Endothelial cell of umbilical vein (primary cell): ENCODE measurements at regions not wholly inside any gene's neighbourhood (a gene's known extent, or its start where the extent isn't known, plus 50 kb on each side); places are given as distances from the start of the nearest gene placed in this dataset.

Experiments
- BruUV-seq: library from RNA; stranded (reverse); fragments of 400-500 nt; replicated peaks from 2 replicates; lab custom pipeline; 2021; lab: Mats Ljungman, UMichigan
- CTCF ChIA-PET: fragments of 300-600, 350-600 bp; sonication (Branson Sonifier 250); formaldehyde crosslinking; loops from one replicate; lab custom pipeline; 2021; ENCODE audit warnings: antibody characterized with exemption, inconsistent platforms; lab: Charles Lee
- POLR2A ChIA-PET: fragments of 300-600, 350-600 bp; sonication (Branson Sonifier 250); formaldehyde crosslinking; loops from one replicate; lab custom pipeline; 2021; ENCODE audit warnings: antibody characterized with exemption, inconsistent platforms; lab: Charles Lee
- DNase-seq: peaks from one replicate; pipeline ENCODE4 v3.0.0-alpha.2; 2011; ENCODE audit warnings: low read depth, low spot score
- FAIRE-seq: peaks from 2 replicates; lab custom pipeline; 2011; peaks lifted over from hg19 to GRCh38; lab: Jason Lieb, UNC
- H2AFZ ChIP-seq: 2 replicates; pipeline ENCODE4 v1.6.0; 2012; ENCODE audit warnings: low read depth, low read length, control low read depth, inconsistent platforms
- H3K27ac ChIP-seq: 2 replicates; pipeline ENCODE4 v1.5.1; 2011; ENCODE audit warnings: low read depth, mild to moderate bottlenecking, control low read depth, low read length, moderate library complexity; ENCODE audit not compliant: insufficient read depth
- H3K27me3 ChIP-seq, 2 experiments: 2 replicates each; pipeline versions ENCODE4 v1.6.0 to v1.6.1; 2011; ENCODE audit warnings: low read length in 2 of 2, mixed read lengths in 1 of 2; ENCODE audit not compliant: control insufficient read depth in 2 of 2, insufficient read depth in 2 of 2
- H3K36me3 ChIP-seq, 2 experiments: 2 replicates in 1 of 2; 3 replicates in 1 of 2; pipeline ENCODE4 v1.5.1; 2011; ENCODE audit warnings: low read length in 2 of 2, mild to moderate bottlenecking in 1 of 2, moderate library complexity in 1 of 2; ENCODE audit not compliant: control insufficient read depth in 2 of 2, insufficient read depth in 2 of 2; ENCODE audit errors: extremely low read depth in 1 of 2
- H3K4me1 ChIP-seq: 3 replicates; pipeline ENCODE4 v1.5.1; 2011; ENCODE audit warnings: mild to moderate bottlenecking, low read length; ENCODE audit not compliant: control insufficient read depth, insufficient read depth; ENCODE audit errors: extremely low read depth
- H3K4me2 ChIP-seq: 2 replicates; pipeline ENCODE4 v1.6.1; 2011; ENCODE audit warnings: low read length, control low read depth, mixed read lengths; ENCODE audit not compliant: insufficient read depth
- H3K4me3 ChIP-seq, 3 experiments: fragments of 200-600 bp in 1 of 3; sonication (generic), shearing (Covaris generic) in 1 of 3; replicated peaks in 1 of 3; 2 replicates each; pipeline ENCODE4 v1.5.1; 2011 to 2016; ENCODE audit warnings: control low read depth in 3 of 3, low read length in 3 of 3, mild to moderate bottlenecking in 2 of 3, inconsistent platforms in 1 of 3, low read depth in 1 of 3, moderate library complexity in 1 of 3; ENCODE audit not compliant: insufficient read depth in 1 of 3
- H3K79me2 ChIP-seq: 2 replicates; pipeline ENCODE4 v1.6.0; 2012; ENCODE audit warnings: low read length, inconsistent platforms; ENCODE audit not compliant: control insufficient read depth, insufficient read depth
- H3K9ac ChIP-seq: replicated peaks from 2 replicates; pipeline ENCODE3; 2011; ENCODE audit warnings: low read length, control low read depth; ENCODE audit not compliant: insufficient read depth; ENCODE audit errors: extremely low read depth
- H3K9me1 ChIP-seq: replicated peaks from 3 replicates; pipeline ENCODE4 v1.6.0; 2011; ENCODE audit warnings: mild to moderate bottlenecking, low read length; ENCODE audit not compliant: control insufficient read depth, insufficient read depth; ENCODE audit errors: extremely low read depth
- H3K9me3 ChIP-seq: replicated peaks from 2 replicates; pipeline ENCODE4 v1.5.1; 2012; ENCODE audit warnings: low read length, inconsistent platforms; ENCODE audit not compliant: control insufficient read depth, insufficient read depth
- H4K20me1 ChIP-seq: replicated peaks from 2 replicates; pipeline ENCODE3; 2011; ENCODE audit warnings: mild to moderate bottlenecking, low read length; ENCODE audit not compliant: control insufficient read depth, insufficient read depth; ENCODE audit errors: extremely low read depth
- CTCF ChIP-seq, 2 donors: IDR thresholded peaks; 1 replicate in 1 of 2; 2 replicates in 1 of 2; pipeline ENCODE4 v1.5.1; 2011; ENCODE audit warnings: low read length in 2 of 2, mild to moderate bottlenecking in 2 of 2, moderate library complexity in 2 of 2, control low read depth in 1 of 2, inconsistent platforms in 1 of 2, low read depth in 1 of 2; ENCODE audit not compliant: insufficient read depth in 1 of 2; ENCODE audit errors: extremely low read depth in 1 of 2
- EZH2 ChIP-seq: IDR thresholded peaks from 2 replicates; pipeline ENCODE4 v1.6.1; 2012; ENCODE audit warnings: borderline replicate concordance, low read depth, mild to moderate bottlenecking, moderate library complexity, low read length, inconsistent platforms; ENCODE audit not compliant: severe bottlenecking
- FOS ChIP-seq: IDR thresholded peaks from 2 replicates; pipeline ENCODE4 v1.6.1; 2011; ENCODE audit warnings: mild to moderate bottlenecking, low read length, moderate library complexity, borderline replicate concordance; ENCODE audit not compliant: insufficient read depth
- GATA2 ChIP-seq: IDR thresholded peaks from 2 replicates; pipeline ENCODE4 v1.7.0; 2011; ENCODE audit warnings: low read depth, mild to moderate bottlenecking, moderate library complexity, mixed read lengths, low read length; ENCODE audit not compliant: insufficient read length, insufficient read depth
- JUN ChIP-seq: IDR thresholded peaks from 2 replicates; pipeline ENCODE4 v1.6.1; 2011; ENCODE audit warnings: borderline replicate concordance, low read depth; ENCODE audit not compliant: insufficient read length, insufficient read depth
- MYC ChIP-seq: IDR thresholded peaks from one replicate; pipeline ENCODE4 v1.6.1; 2011; ENCODE audit warnings: mild to moderate bottlenecking, low read depth, low read length
- POLR2A ChIP-seq: IDR thresholded peaks from 2 replicates; pipeline ENCODE4 v1.6.1; 2012; ENCODE audit warnings: low read depth, mild to moderate bottlenecking, control low read depth, low read length
- POLR2AphosphoS5 ChIP-seq: IDR thresholded peaks from 2 replicates; pipeline ENCODE4 v1.6.1; 2012; ENCODE audit warnings: low read depth, mild to moderate bottlenecking, control low read depth, low read length, moderate library complexity; ENCODE audit not compliant: insufficient read depth
- dilution Hi-C: fragments of 300-500 bp; cut with MboI; formaldehyde crosslinking; loops from one replicate; pipeline ENCODE4 v1.15.0; 2019; ENCODE audit warnings: low sequenced_read_pairs; ENCODE audit not compliant: extremely low pct_ligation_motif_present
- intact Hi-C: fragments of 100-400 bp; cut with micrococcal nuclease; formaldehyde crosslinking; loops from one replicate; pipeline ENCODE4 v1.10.0; 2022
- TF ChIP-seq, protein P1 (sequence below): IDR thresholded peaks from 2 replicates; pipeline ENCODE4 v1.6.1; 2011; ENCODE audit not compliant: insufficient read depth, insufficient read length

DNA sequence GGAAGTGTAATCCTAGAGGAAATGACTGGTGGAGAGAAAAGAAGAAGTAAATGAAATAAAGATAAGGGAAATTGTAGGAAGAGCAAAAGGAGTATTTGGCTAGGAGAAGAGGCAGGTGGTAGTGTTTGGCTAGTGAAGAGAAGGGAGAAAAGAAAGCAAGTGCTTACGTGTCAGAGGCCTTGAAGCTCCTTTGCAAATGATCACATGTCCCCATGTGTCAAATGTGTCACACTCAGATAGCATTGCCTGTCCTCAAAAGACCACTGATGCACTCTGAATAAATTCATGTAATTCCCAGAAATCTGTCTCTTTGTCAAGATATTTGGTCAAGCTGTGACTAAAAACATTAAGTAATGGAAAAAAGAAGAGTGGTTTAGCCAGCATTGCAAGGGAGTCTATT lies 639.3 kb downstream of the TUSC7 start:
- H3K36me3 ChIP-seq: no peaks in the 10 kb centered on the region
- ChIA-PET CTCF (interaction anchor here (1.6 kb wide), 1 partner anchor 485 kb away, joined by 5 read pairs; no protein-coding TSS in a partner anchor), POLR2A (no interaction called here)
- dilution Hi-C loops (no loop called here), intact Hi-C loops (no loop called here)
- H3K27ac ChIP-seq: no peak overlapping the region
- H3K27me3 ChIP-seq: no peaks in the 10 kb centered on the region
- DNase-seq (no peak), FAIRE-seq (no peak)
- H3K4me1 ChIP-seq: peaks cover 4% of the 10 kb centered on the region
- no peak overlapping the region for H3K4me2 ChIP-seq
- no peak for TF ChIP-seq POLR2A
- no peak for TF ChIP-seq EZH2
- TF ChIP-seq FOS: no peak
- no peak for TF ChIP-seq JUN
- no peak for TF ChIP-seq GATA2
- no peak for TF ChIP-seq POLR2AphosphoS5
- TF ChIP-seq, protein P1, sequence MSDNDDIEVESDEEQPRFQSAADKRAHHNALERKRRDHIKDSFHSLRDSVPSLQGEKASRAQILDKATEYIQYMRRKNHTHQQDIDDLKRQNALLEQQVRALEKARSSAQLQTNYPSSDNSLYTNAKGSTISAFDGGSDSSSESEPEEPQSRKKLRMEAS: no peak
- TF ChIP-seq CTCF (IDR thresholded peaks at IDR 0.05; ENCODE audit: extremely low read depth in 1 of 2, insufficient read depth in 1 of 2, low read depth in 1 of 2, low read length in 2 of 2): no peak
- TF ChIP-seq MYC: no peak
- no peaks in the 10 kb centered on the region for H3K79me2 ChIP-seq
- H2AFZ ChIP-seq: no peak overlapping the region
- no peak overlapping the region for H3K9ac ChIP-seq
- H4K20me1 ChIP-seq: no peaks in the 10 kb centered on the region
- no peaks in the 10 kb centered on the region for H3K9me1 ChIP-seq
- BruUV-seq: no TSS peak
- no peak overlapping the region for H3K4me3 ChIP-seq
- H3K9me3 ChIP-seq: no peaks in the 10 kb centered on the region
